H1 (cell line): ENCODE measurements at regions not wholly inside any gene's neighbourhood (a gene's known extent, or its start where the extent isn't known, plus 50 kb on each side); places are given as distances from the start of the nearest gene placed in this dataset.

Experiments used
- CTCF ChIA-PET: fragments of 300-600 bp; sonication (Branson Sonifier 250); formaldehyde crosslinking; loops from one replicate; lab custom pipeline; 2021; ENCODE audit not compliant: partially characterized antibody; lab: Charles Lee
- POLR2A ChIA-PET: fragments of 300-600 bp; sonication (Branson Sonifier 250); formaldehyde crosslinking; loops from one replicate; lab custom pipeline; 2021; ENCODE audit warnings: inconsistent platforms; ENCODE audit not compliant: partially characterized antibody; lab: Charles Lee
- DNase-seq, 2 experiments: peaks; one replicate each; pipeline versions ENCODE4 v3.0.0 to v3.0.0-alpha.2; 2010 to 2022; ENCODE audit warnings: low spot score in 2 of 2, low read depth in 1 of 2, mixed read lengths in 1 of 2
- FAIRE-seq: peaks from 2 replicates; lab custom pipeline; 2011; peaks lifted over from hg19 to GRCh38; lab: Jason Lieb, UNC
- H2AFZ ChIP-seq: 2 replicates; pipeline ENCODE4 v1.8.1; 2012; ENCODE audit warnings: low read length, inconsistent platforms
- H2AK5ac ChIP-seq: 2 replicates; pipeline ENCODE4 v1.6.1; 2013; ENCODE audit warnings: low read depth, low read length
- H2BK120ac ChIP-seq: replicated peaks from 2 replicates; pipeline ENCODE3; 2013; ENCODE audit warnings: low read depth, low read length, inconsistent platforms
- H2BK12ac ChIP-seq: 2 replicates; pipeline ENCODE4 v1.6.1; 2013; ENCODE audit warnings: low read depth, low read length
- H2BK15ac ChIP-seq: 2 replicates; pipeline ENCODE4 v1.6.1; 2013; ENCODE audit warnings: low read length
- H2BK20ac ChIP-seq: 2 replicates; pipeline ENCODE4 v1.6.1; 2013; ENCODE audit warnings: low read length
- H2BK5ac ChIP-seq: 2 replicates; pipeline ENCODE4 v1.6.1; 2013; ENCODE audit warnings: low read depth, low read length
- H3K14ac ChIP-seq: 2 replicates; pipeline ENCODE4 v1.6.1; 2013; ENCODE audit warnings: inconsistent platforms; ENCODE audit not compliant: insufficient read length
- H3K18ac ChIP-seq: 2 replicates; pipeline ENCODE4 v1.6.1; 2013; ENCODE audit warnings: low read length; ENCODE audit errors: extremely low read depth
- H3K23ac ChIP-seq: 2 replicates; pipeline ENCODE4 v1.6.1; 2013; ENCODE audit warnings: inconsistent platforms; ENCODE audit not compliant: insufficient read length
- H3K23me2 ChIP-seq: 2 replicates; pipeline ENCODE4 v1.6.1; 2013; ENCODE audit warnings: low read depth, low read length
- H3K27ac ChIP-seq: 2 replicates; pipeline ENCODE4 v1.6.1; 2011; ENCODE audit warnings: low read depth, low read length, inconsistent platforms
- H3K27me3 ChIP-seq, 4 experiments: replicated peaks in 1 of 4; 1 replicate in 1 of 4; 2 replicates in 3 of 4; pipeline versions ENCODE4 v1.6.1 to v1.8.1; 2011 to 2013; ENCODE audit warnings: low read length in 3 of 4, mild to moderate bottlenecking in 3 of 4, inconsistent platforms in 2 of 4, mixed read lengths in 2 of 4, moderate library complexity in 1 of 4; ENCODE audit not compliant: control insufficient read depth in 3 of 4, insufficient read depth in 3 of 4; ENCODE audit errors: extremely low read depth in 1 of 4
- H3K36me3 ChIP-seq, 4 experiments: 2 replicates each; pipeline versions ENCODE4 v1.6.1 to v1.8.1; 2011 to 2013; ENCODE audit warnings: mild to moderate bottlenecking in 4 of 4, low read length in 3 of 4, moderate library complexity in 2 of 4, control low read depth in 1 of 4, inconsistent platforms in 1 of 4; ENCODE audit not compliant: insufficient read depth in 4 of 4, control insufficient read depth in 2 of 4
- H3K4ac ChIP-seq: replicated peaks from 2 replicates; pipeline ENCODE3; 2013; ENCODE audit warnings: low read length, low read depth, mixed read lengths, inconsistent platforms; ENCODE audit not compliant: insufficient read length
- H3K4me1 ChIP-seq, 4 experiments: replicated peaks in 1 of 4; 1 replicate in 1 of 4; 2 replicates in 3 of 4; pipeline versions ENCODE4 v1.6.1 to v1.8.1; 2011 to 2013; ENCODE audit warnings: low read length in 3 of 4, inconsistent platforms in 2 of 4, mixed read lengths in 1 of 4; ENCODE audit not compliant: insufficient read depth in 4 of 4, control insufficient read depth in 3 of 4
- H3K4me2 ChIP-seq, 2 experiments: 2 replicates each; pipeline versions ENCODE4 v1.6.1 to v1.8.1; 2011 to 2013; ENCODE audit warnings: low read depth in 2 of 2, low read length in 2 of 2, control low read depth in 1 of 2, inconsistent platforms in 1 of 2, mild to moderate bottlenecking in 1 of 2; ENCODE audit not compliant: insufficient read depth in 1 of 2
- H3K4me3 ChIP-seq, 4 experiments: fragments of 200-600, 300-600 bp in 1 of 4; sonication (generic), shearing (Covaris generic), sonication (Bioruptor Twin) in 1 of 4; 2 replicates each; pipeline versions ENCODE4 v1.5.1 to v1.8.1; 2011 to 2016; ENCODE audit warnings: low read length in 4 of 4, low read depth in 3 of 4, control low read depth in 2 of 4, inconsistent platforms in 2 of 4, mild to moderate bottlenecking in 2 of 4, mixed read lengths in 1 of 4, moderate library complexity in 1 of 4; ENCODE audit not compliant: insufficient read depth in 2 of 4; ENCODE audit errors: extremely low read depth in 1 of 4
- H3K56ac ChIP-seq: replicated peaks from 2 replicates; pipeline ENCODE3; 2013; ENCODE audit warnings: low read depth, mild to moderate bottlenecking, mixed read lengths, low read length, inconsistent platforms; ENCODE audit not compliant: insufficient read length
- H3K79me1 ChIP-seq: 2 replicates; pipeline ENCODE4 v1.6.1; 2013; ENCODE audit warnings: low read depth, low read length, control low read depth
- H3K79me2 ChIP-seq, 2 experiments: 2 replicates each; pipeline versions ENCODE4 v1.6.1 to v1.8.1; 2012 to 2013; ENCODE audit warnings: low read length in 2 of 2, mild to moderate bottlenecking in 2 of 2, inconsistent platforms in 1 of 2; ENCODE audit not compliant: insufficient read depth in 2 of 2, control insufficient read depth in 1 of 2
- H3K9ac ChIP-seq, 4 experiments: replicated peaks in 1 of 4; 1 replicate in 1 of 4; 2 replicates in 3 of 4; pipeline versions ENCODE4 v1.6.1 to v1.8.1; 2011 to 2013; ENCODE audit warnings: low read depth in 3 of 4, low read length in 3 of 4, control low read depth in 2 of 4, mild to moderate bottlenecking in 2 of 4, moderate library complexity in 2 of 4, inconsistent platforms in 1 of 4; ENCODE audit errors: extremely low read depth in 1 of 4
- H3K9me3 ChIP-seq, 2 experiments: 2 replicates each; pipeline versions ENCODE4 v1.6.1 to v1.8.1; 2012 to 2013; ENCODE audit warnings: mild to moderate bottlenecking in 2 of 2, moderate library complexity in 2 of 2, control low read depth in 1 of 2, inconsistent platforms in 1 of 2, low read depth in 1 of 2, low read length in 1 of 2, mixed read lengths in 1 of 2; ENCODE audit not compliant: insufficient read depth in 2 of 2
- H4K20me1 ChIP-seq, 2 experiments: replicated peaks in 1 of 2; 2 replicates each; pipeline versions ENCODE3 to v1.8.1; 2011 to 2013; ENCODE audit warnings: inconsistent platforms in 2 of 2, low read length in 2 of 2, mild to moderate bottlenecking in 1 of 2; ENCODE audit not compliant: insufficient read depth in 2 of 2, control insufficient read depth in 1 of 2
- H4K5ac ChIP-seq: 2 replicates; pipeline ENCODE4 v1.6.1; 2013; ENCODE audit warnings: low read length, low read depth, mixed read lengths, inconsistent platforms; ENCODE audit not compliant: insufficient read length
- H4K8ac ChIP-seq: 2 replicates; pipeline ENCODE4 v1.8.0; 2013; ENCODE audit warnings: mild to moderate bottlenecking, moderate library complexity, low read length, inconsistent platforms; ENCODE audit not compliant: insufficient read depth; ENCODE audit errors: extremely low read depth
- H4K91ac ChIP-seq: replicated peaks from 2 replicates; pipeline ENCODE3; 2013; ENCODE audit warnings: low read length, mixed read lengths, inconsistent platforms; ENCODE audit not compliant: insufficient read length
- ASH2L ChIP-seq: fragments of 200-600, 300-600 bp; sonication (generic); IDR thresholded peaks from one replicate; pipeline ENCODE4 v1.7.1; 2017; ENCODE audit warnings: low read length
- EGR1 ChIP-seq: IDR thresholded peaks from 2 replicates; pipeline ENCODE4 v1.6.1; 2011; ENCODE audit warnings: low read depth, low read length, borderline replicate concordance
- GTF2F1 ChIP-seq: IDR thresholded peaks from 2 replicates; pipeline ENCODE4 v1.6.1; 2012; ENCODE audit warnings: low read depth, low read length, improper control_type of control experiment, borderline replicate concordance
- HDAC2 ChIP-seq, 2 experiments: fragments of 300-600 bp in 1 of 2; sonication (generic) in 1 of 2; IDR thresholded peaks; 2 replicates each; pipeline ENCODE4 v1.6.1; 2011 to 2012; ENCODE audit warnings: low read depth in 2 of 2, low read length in 2 of 2, mild to moderate bottlenecking in 2 of 2, moderate library complexity in 2 of 2, borderline replicate concordance in 1 of 2, inconsistent platforms in 1 of 2
- KDM1A ChIP-seq: fragments of 200-600, 300-600 bp; sonication (generic); IDR thresholded peaks from 2 replicates; pipeline ENCODE4 v1.7.1; 2016; ENCODE audit warnings: mild to moderate bottlenecking, low read length, borderline replicate concordance
- PHF8 ChIP-seq: fragments of 200-600 bp; sonication (generic); conservative IDR thresholded peaks from 2 replicates; pipeline ENCODE4 v1.7.1; 2012; ENCODE audit warnings: low read depth, mild to moderate bottlenecking, inconsistent platforms, low read length, moderate library complexity
- RFX5 ChIP-seq: IDR thresholded peaks from 2 replicates; pipeline ENCODE4 v1.6.1; 2011; ENCODE audit warnings: low read depth, low read length, improper control_type of control experiment, borderline replicate concordance
- RNF2 ChIP-seq: fragments of 200-900, 300-1000 bp; sonication (generic); IDR thresholded peaks from 2 replicates; pipeline ENCODE4 v1.7.1; 2016; ENCODE audit warnings: borderline replicate concordance, low read depth, mild to moderate bottlenecking, antibody characterized with exemption, low read length; ENCODE audit not compliant: poor library complexity, severe bottlenecking; ENCODE audit errors: missing control alignments
- SAP30 ChIP-seq: fragments of 300-600 bp; sonication (generic); IDR thresholded peaks from 2 replicates; pipeline ENCODE4 v1.7.1; 2012; ENCODE audit warnings: low read length, moderate library complexity, mild to moderate bottlenecking, inconsistent platforms; ENCODE audit not compliant: insufficient read depth, insufficient replicate concordance
- SIN3A ChIP-seq, 2 experiments: IDR thresholded peaks in 1 of 2; conservative IDR thresholded peaks in 1 of 2; 2 replicates each; pipeline ENCODE4 v1.6.1; 2011 to 2012; ENCODE audit warnings: low read length in 2 of 2, improper control_type of control experiment in 1 of 2, low read depth in 1 of 2, mild to moderate bottlenecking in 1 of 2
- WGBS, 2 experiments: shearing (Covaris generic) in 1 of 2; methylation state at CpG; one replicate each; pipeline versions ENCODE4 v1.1.6 to v1.1.7; 2013 to 2015; ENCODE audit warnings: low lambda C conversion rate in 2 of 2, mixed read lengths in 2 of 2, inconsistent platforms in 1 of 2, low coverage in 1 of 2, missing lambda C conversion rate in 1 of 2; ENCODE audit not compliant: insufficient replicate concordance in 2 of 2, insufficient coverage in 1 of 2, insufficient read length in 1 of 2; ENCODE audit errors: extremely low coverage in 1 of 2, missing lambda C conversion rate in 1 of 2; 5-methylcytosine and 5-hydroxymethylcytosine counted together

GRCh38 chr1:29909962-29910361 is 673.6 kb downstream of the PTPRU start:
- Histone ChIP-seq H4K20me1 (no peaks in the 10 kb centered on the region), H3K4me2 (no peak overlapping the region), H3K18ac (no peak overlapping the region), H3K27me3 (no peaks in the 10 kb centered on the region), H3K36me3 (no peaks in the 10 kb centered on the region), H2BK12ac (no peak overlapping the region), H3K4me1 (peaks cover 0 to 4% (median 3%) of the 10 kb centered on the region in 4 experiments; a peak in 6 of 7 replicates), H3K79me2 (no peaks in the 10 kb centered on the region), H3K27ac (no peak overlapping the region), H4K91ac (no peak overlapping the region), H2BK20ac (no peak overlapping the region), H2AK5ac (no peak overlapping the region), H3K9ac (no peak overlapping the region), H2BK15ac (no peak overlapping the region), H3K56ac (no peak overlapping the region), H3K23ac (no peak overlapping the region), H2AFZ (no peak overlapping the region), H3K23me2 (no peaks in the 10 kb centered on the region), H4K5ac (no peak overlapping the region), H3K9me3 (no peaks in the 10 kb centered on the region), H3K4me3 (no peak overlapping the region), H2BK5ac (no peak overlapping the region), H3K79me1 (no peaks in the 10 kb centered on the region), H3K4ac (no peak overlapping the region), H2BK120ac (no peak overlapping the region), H3K14ac (no peak overlapping the region), H4K8ac (no peak overlapping the region)
- no peak for FAIRE-seq
- WGBS, 2 experiments = 85% methylated on average over 6 of the region's 7 CpGs; no CpG with 5 or more reads in 1 of the 2 experiments
- DNase-seq = no peak
- ChIA-PET POLR2A (no interaction called here), CTCF (interaction anchor here (1.2 to 1.9 kb wide), 5 partner anchors 10 to 178 kb away, joined by 3 to 6 read pairs (median 3); no protein-coding TSS in a partner anchor)
- no peak for TF ChIP-seq EGR1
- no peak for TF ChIP-seq RNF2
- no peak for TF ChIP-seq GTF2F1
- TF ChIP-seq SAP30 = no peak
- no peak for TF ChIP-seq KDM1A
- TF ChIP-seq ASH2L = no peak
- no peak for TF ChIP-seq RFX5
- no peak for TF ChIP-seq PHF8
- TF ChIP-seq HDAC2 (IDR thresholded peaks at IDR 0.05; ENCODE audit: borderline replicate concordance in 1 of 2, low read depth in 2 of 2, low read length in 2 of 2) = no peak
- TF ChIP-seq SIN3A (conservative IDR thresholded peaks at IDR 0.05 in 1 of 2, IDR thresholded peaks at IDR 0.05 in 1 of 2; ENCODE audit: low read depth in 1 of 2, low read length in 2 of 2) = no peak
